GDM1 (cell line): ENCODE measurements at regions not wholly inside any gene's neighbourhood (a gene's known extent, or its start where the extent isn't known, plus 50 kb on each side); places are given as distances from the start of the nearest gene placed in this dataset.
A peak's percentile ranks its signal among the peaks of the same experiment; 100 is the strongest.

Source experiments
- DNase-seq: peaks from one replicate; lab custom pipeline; 2025; lab: John Stamatoyannopoulos, UW

- no peak for DNase-seq
Observed at GRCh38 chr12:126700096-126700495, 1566.9 kb upstream of the TMEM132C start.

DNA sequence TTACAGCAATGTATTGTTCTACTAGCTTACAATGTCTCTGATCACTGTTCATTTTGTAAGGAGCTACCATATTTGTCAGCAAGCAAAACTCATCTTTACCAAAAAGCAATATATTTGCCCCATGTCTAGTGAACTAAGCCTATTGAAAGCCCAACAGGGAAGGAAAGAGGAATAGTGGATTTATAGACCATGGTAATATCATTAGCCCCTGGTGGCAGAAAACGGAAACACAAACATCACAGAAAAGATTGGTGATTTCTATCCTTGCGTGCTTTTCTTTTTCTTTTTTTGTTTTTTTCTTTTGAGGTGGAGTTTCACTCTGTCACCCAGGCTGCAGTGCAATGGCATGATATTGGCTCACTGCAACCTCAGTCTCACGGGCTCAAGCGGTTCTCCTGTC is 1562.4 kb upstream of the TMEM132C start:
- DNase-seq = no peak

DNA sequence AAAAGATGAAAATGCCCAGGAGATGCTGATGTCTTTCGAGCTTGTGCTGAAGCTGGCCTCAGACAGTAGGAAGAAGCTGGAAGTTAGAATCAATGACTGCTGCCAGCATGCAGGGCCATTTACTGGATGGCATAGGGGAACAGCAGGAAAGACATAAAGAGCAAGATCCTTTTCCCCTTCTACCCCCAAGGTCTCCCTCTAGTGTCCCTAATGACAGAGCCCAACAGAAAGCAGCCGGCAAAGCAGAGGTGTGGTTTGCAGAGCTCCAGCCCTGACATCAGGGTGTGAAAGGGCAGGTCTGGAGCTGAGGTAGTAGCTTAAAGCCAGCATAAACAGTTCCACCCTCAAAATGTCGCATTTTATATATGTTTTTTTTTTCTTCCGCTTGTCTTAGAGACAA is 1560.7 kb upstream of the TMEM132C start:
- no peak for DNase-seq

DNA sequence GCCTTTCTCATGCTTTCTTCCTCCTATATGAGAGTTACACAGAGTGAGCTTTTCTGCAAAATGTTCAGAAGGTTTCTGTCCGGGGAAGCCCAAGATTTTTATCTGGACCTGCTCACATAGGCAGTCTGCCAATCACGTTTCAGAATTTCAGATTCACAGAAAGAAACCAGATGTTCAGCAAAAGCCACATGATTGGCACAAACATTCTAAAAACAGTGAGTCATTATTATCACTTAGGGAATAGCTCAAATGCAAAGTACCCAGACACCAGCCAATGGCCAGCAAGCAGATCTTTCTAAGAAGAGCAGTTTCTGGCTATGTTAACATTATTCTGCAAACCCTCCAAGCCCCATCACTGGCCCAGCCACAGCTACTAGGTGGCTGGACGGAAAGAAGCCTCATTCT is 1558.5 kb upstream of the TMEM132C start:
- no peak for DNase-seq

GRCh38 chr12:126718365-126718764 is 1548.6 kb upstream of the TMEM132C start:
- DNase-seq = no peak

GRCh38 chr12:126719912-126720705 is 1546.9 kb upstream of the TMEM132C start:
- DNase-seq = no peak

GRCh38 chr12:126726481-126727217 is 1540.3 kb upstream of the TMEM132C start:
- no peak for DNase-seq

DNA sequence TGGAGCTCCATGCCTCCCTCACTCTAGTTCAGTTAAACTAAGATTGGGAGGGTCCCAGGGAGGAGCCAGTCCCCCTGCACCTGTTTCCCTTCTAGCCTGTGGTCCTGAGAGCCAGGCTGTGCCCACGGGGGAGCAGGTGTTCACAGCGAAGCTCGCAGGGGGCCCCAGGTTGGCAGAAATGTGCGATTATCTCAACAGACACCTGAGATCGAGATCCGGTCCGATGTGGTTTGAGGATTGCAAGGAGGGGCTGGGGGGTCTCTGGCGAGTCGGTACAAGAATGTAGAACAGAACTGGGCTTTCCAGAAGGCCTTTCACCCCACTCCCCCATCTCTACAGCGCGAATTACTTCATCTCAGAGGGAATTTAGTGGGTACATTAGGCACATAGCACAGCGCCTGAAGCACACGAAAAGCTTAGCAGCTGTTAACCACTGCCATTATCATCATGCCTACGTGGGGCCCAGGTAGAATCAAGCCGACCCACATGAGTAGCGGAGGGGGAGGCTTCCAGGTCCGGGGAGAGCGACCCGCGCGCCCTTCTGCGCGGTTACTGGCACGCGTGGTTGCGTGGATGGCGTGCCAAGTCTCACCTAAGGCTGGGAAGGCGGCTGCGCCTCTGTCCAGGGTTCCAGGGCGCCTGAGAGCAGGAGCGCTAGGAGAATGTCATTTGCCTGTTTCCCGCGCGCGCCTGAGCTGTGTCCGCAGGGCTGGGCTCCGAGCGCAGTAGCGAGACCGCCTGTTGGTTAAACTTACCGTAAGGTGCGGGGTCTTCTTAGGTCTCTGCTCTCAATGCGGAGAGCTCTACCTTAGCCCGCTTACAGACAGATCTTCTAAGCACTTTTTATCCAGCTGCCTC is 1539.5 kb upstream of the TMEM132C start:
- no peak for DNase-seq

- no peak for DNase-seq
Observed at GRCh38 chr12:126734296-126734695, 1532.7 kb upstream of the TMEM132C start.

DNA sequence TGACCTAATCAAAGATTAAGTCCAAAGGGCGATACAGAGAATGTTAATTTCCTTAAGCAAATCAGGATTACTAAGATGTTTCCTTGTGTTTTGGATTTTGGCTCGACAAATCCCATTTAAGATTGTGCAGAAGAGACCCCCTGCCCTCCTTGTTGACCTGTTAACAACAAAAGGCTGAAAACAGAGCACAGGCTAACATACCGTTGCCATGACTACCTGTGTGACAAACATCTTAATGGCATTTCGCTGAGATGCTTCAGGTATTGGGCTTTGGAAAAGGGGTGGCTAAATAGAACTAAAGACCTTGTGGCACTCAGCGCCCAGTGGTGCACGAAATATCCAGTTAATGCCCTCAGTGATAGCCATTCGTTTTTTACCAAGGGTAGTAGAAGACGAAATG is 1532.3 kb upstream of the TMEM132C start:
- DNase-seq = no peak

DNA sequence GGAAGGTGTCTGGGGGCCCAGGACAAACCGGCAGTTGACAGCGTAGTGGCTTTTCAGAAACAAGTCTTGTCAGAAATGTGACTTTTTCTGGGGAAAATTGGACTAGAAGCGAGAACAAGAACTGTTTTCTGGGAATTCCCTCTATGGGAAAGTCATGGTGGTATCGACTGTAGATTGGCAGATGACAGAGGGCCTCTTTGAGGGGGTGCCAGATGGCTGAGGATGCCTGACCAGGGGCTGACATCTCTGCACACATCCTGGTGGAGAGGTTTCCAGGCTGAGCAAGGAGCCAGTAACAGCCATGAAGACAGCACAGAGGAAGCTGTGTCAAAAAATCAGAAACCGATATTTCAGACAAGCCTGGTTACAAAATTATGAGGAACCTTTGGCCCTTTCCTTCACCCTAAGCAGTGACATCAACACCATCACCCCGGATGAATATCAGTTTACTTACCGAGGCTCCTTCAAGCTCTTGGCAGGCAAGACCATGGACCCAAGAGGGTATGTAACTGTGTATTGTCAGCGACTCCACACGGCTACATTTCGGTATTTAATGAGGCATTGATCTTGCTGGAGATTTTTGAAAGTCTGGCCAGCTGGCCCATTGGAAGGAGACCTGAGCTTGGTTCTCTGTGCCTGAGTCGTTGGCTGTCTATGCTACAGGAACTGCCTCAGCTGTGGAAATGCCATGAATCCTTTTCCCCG is 1525.3 kb upstream of the TMEM132C start:
- no peak for DNase-seq

DNA sequence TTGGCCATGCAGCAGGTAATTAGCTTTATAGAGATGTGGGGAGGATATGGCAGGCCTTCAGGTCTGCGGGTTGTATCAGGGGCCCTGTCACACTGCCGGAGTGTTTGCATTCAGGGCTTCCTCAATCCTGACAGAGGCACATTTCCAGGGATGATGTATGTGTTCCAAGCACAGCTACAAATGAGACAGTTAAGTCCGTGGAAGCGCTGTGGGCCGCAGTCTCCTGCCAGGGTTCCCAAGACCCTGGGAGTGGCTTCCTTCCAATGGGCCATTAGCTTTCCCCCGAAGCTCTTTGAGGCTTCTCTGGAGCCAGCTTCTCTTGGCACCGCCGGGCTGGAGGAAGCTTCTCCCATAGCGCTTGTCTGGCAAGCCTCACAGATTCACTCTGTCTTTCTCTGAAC is 1524.7 kb upstream of the TMEM132C start:
- no peak for DNase-seq

GRCh38 chr12:126747530-126748149 is 1519.3 kb upstream of the TMEM132C start:
- DNase-seq = peak; percentile 10

DNA sequence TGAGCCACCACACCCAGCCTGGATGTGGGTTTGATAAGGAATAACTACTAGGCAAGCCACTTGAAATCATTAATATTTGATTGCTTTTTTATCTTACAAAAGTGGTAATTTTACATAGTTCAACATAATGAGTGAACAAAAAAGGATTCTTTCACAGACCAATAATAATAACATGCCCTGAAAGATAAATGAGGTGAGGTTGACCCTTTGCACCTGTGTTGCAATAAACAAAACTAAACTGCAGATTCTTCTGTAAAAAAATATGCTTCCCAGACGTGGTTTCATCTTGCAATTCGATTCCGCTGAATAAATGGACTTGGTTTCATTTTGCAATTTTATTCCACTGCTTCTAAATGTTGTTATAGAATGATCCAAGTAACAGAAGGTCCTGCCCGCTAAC is 1514.9 kb upstream of the TMEM132C start:
- DNase-seq = no peak

GRCh38 chr12:126757326-126757725 is 1509.6 kb upstream of the TMEM132C start:
- DNase-seq = no peak

DNA sequence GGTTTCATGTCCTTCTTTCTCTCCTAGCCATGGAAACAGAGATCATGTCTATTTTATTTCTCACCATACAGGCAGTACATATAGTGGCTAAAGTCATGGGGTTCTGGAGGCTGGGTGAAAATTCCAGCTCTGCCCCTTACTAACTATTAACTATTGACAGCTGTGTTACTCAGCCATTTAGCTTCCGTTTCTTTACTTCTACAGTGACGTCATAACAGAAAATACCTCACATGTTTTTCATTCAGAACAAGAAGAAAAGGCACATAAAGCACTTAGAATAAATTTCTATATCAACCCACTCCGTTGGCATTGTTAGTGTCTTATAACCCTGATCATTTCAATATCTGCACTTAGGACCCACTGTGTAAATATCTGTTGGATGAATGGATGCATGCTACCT is 1506.9 kb upstream of the TMEM132C start:
- DNase-seq = no peak

GRCh38 chr12:126761420-126761819 is 1505.5 kb upstream of the TMEM132C start:
- DNase-seq = no peak

- no peak for DNase-seq
Observed at GRCh38 chr12:126762150-126762549, 1504.8 kb upstream of the TMEM132C start.

GRCh38 chr12:126763359-126763758 is 1503.6 kb upstream of the TMEM132C start:
- DNase-seq = no peak

DNA sequence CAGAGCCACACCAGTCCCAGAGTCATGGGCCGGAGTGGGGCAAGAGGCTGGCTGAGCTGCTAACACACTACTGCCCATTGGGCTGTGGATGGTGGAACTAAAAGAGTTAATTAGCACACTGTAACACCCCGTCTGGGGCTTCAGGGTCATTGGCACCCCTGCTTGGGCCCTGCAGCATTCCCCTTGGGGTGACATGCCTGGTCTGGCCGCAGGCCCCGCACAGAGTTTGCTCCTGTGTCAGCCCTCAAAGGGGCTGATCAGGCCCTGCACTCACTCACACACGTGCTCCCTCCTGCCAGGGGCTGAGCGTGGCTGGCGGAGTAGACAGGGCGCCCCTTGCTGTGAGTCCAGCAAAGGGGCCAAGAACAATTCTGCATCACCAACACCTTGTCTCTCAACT is 1499.6 kb upstream of the TMEM132C start:
- no peak for DNase-seq

DNA sequence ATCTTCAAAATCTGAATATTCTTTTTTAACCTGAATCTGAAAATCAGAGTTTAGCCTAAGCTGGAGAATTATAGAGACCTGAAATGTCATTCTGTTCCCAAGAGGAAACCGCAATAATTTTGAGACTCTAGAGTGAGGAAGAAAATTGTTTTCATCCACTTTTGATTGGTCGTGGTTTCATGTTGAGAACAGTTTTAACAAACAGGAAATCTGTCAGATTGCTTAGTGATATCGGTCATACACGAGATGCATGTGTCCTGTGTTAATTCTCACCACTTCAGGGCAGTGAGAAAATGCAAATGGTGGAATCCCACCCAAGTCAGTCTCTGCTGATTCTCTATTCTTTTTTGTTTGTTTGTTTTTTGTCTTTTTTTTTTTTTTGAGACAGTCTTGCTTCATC is 1498.5 kb upstream of the TMEM132C start:
- no peak for DNase-seq

DNA sequence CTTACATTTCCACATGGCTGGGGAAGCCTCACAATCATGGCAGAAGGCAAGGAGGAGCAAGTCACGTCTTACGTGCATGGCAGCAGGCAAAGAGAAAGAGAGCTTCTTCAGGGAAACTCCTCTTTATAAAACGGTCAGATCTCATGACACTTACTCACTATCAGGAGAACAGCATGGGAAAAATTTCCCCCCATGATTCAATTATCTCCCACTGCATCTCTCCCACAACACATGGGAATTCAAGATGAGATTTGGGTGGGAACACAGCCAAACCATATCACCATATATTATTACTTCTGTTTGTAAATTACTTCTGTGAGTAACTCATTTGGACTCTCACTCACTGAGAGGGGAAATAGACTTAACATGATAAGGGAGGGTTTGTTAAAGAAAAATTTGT is 1496.8 kb upstream of the TMEM132C start:
- no peak for DNase-seq
